NCI-H526 (cell line): ENCODE measurements at regions not wholly inside any gene's neighbourhood (a gene's known extent, or its start where the extent isn't known, plus 50 kb on each side); places are given as distances from the start of the nearest gene placed in this dataset.
A peak's percentile ranks its signal among the peaks of the same experiment; 100 is the strongest.
"Not testable (repeated sequence)": the region's sequence is repeated elsewhere in the genome, so short reads cannot be mapped to it uniquely, and the experiment has no call there.

Experiments
- DNase-seq, 2 experiments: peaks; one replicate each; lab custom pipeline; 2025; lab: John Stamatoyannopoulos, UW

GRCh38 chr4:66284991-66285451 is 614.7 kb upstream of the EPHA5 start:
- DNase-seq, result no peak

GRCh38 chr4:66279084-66279483 is 608.8 kb upstream of the EPHA5 start:
- DNase-seq, result no peak

- DNase-seq, result no peak
Observed at GRCh38 chr4:66275411-66276038, 605.2 kb upstream of the EPHA5 start.

GRCh38 chr4:66273110-66273509 is 602.8 kb upstream of the EPHA5 start:
- DNase-seq, result no peak

GRCh38 chr4:66270356-66270755 is 600.1 kb upstream of the EPHA5 start:
- not testable (repeated sequence) for DNase-seq

- not testable (repeated sequence) for DNase-seq
Observed at GRCh38 chr4:66266554-66266953, 596.3 kb upstream of the EPHA5 start.

- DNase-seq, result peak; percentile 34 to 76
Observed at GRCh38 chr4:66266035-66266434, 595.7 kb upstream of the EPHA5 start.

- DNase-seq, result no peak
Observed at GRCh38 chr4:66252291-66252690, 582.0 kb upstream of the EPHA5 start.

- peak in 1 of 2 experiments; percentile 54 for DNase-seq
Observed at GRCh38 chr4:66246643-66247042, 576.4 kb upstream of the EPHA5 start.

GRCh38 chr4:66235876-66236275 is 565.6 kb upstream of the EPHA5 start:
- no peak for DNase-seq

- DNase-seq, result no peak
Observed at GRCh38 chr4:66229885-66230284, 559.6 kb upstream of the EPHA5 start.

- DNase-seq, result no peak
Observed at GRCh38 chr4:66225539-66225938, 555.2 kb upstream of the EPHA5 start.

GRCh38 chr4:66223068-66223703 is 552.9 kb upstream of the EPHA5 start:
- peak; percentile 54 to 72 for DNase-seq

- no peak for DNase-seq
Observed at GRCh38 chr4:66219401-66219800, 549.1 kb upstream of the EPHA5 start.

- no peak for DNase-seq
Observed at GRCh38 chr4:66216252-66216651, 546.0 kb upstream of the EPHA5 start.

- no peak for DNase-seq
Observed at GRCh38 chr4:66212489-66212888, 542.2 kb upstream of the EPHA5 start.

- DNase-seq, result no peak
Observed at GRCh38 chr4:66204534-66205247, 534.4 kb upstream of the EPHA5 start.

GRCh38 chr4:66202870-66203269 is 532.6 kb upstream of the EPHA5 start:
- DNase-seq, result no peak

- DNase-seq, result no peak
Observed at GRCh38 chr4:66197451-66197850, 527.2 kb upstream of the EPHA5 start.

- DNase-seq, result no peak
Observed at GRCh38 chr4:66193487-66193886, 523.2 kb upstream of the EPHA5 start.

GRCh38 chr4:66187175-66187720 is 517.0 kb upstream of the EPHA5 start:
- no peak for DNase-seq

- no peak for DNase-seq
Observed at GRCh38 chr4:66186095-66186494, 515.8 kb upstream of the EPHA5 start.

GRCh38 chr4:66182636-66183035 is 512.3 kb upstream of the EPHA5 start:
- DNase-seq, result no peak
